GM12878 (cell line): ENCODE measurements at regions not wholly inside any gene's neighbourhood (a gene's known extent, or its start where the extent isn't known, plus 50 kb on each side); places are given as distances from the start of the nearest gene placed in this dataset.
A peak's percentile ranks its signal among the peaks of the same experiment; 100 is the strongest.

ENCODE experiments used
- ATF3 ChIP-seq: IDR thresholded peaks from 2 replicates; pipeline ENCODE4 v1.6.1; 2011; ENCODE audit warnings: low read depth, mild to moderate bottlenecking, low read length, moderate library complexity, borderline replicate concordance; ENCODE audit errors: extremely low read depth
- CEBPZ ChIP-seq: fragments of 150-350 bp; IDR thresholded peaks from 2 replicates; pipeline ENCODE4 v1.6.1; 2016; ENCODE audit warnings: low read depth, low read length
- CTCF ChIP-seq, 3 experiments: IDR thresholded peaks in 2 of 3; conservative IDR thresholded peaks in 1 of 3; 2 replicates each; pipeline ENCODE4 v1.5.1; 2011; ENCODE audit warnings: low read depth in 3 of 3, low read length in 3 of 3, mild to moderate bottlenecking in 3 of 3, control low read depth in 2 of 3, moderate library complexity in 2 of 3, inconsistent platforms in 1 of 3, mixed read lengths in 1 of 3; ENCODE audit not compliant: control insufficient read depth in 2 of 3, insufficient read depth in 1 of 3; ENCODE audit errors: extremely low read depth in 1 of 3
- E2F4 ChIP-seq: IDR thresholded peaks from 2 replicates; pipeline ENCODE4 v1.6.1; 2012; ENCODE audit warnings: low read depth, low read length, improper control_type of control experiment
- EED ChIP-seq: sonication (generic); IDR thresholded peaks from 2 replicates; pipeline ENCODE4 v1.6.1; 2016; ENCODE audit warnings: antibody characterized with exemption, low read depth
- ESRRA ChIP-seq: IDR thresholded peaks from 2 replicates; pipeline ENCODE4 v1.6.1; 2012; ENCODE audit warnings: mild to moderate bottlenecking, low read length, improper control_type of control experiment
- HSF1 ChIP-seq: fragments of 150-350 bp; IDR thresholded peaks from 2 replicates; pipeline ENCODE4 v1.6.1; 2014; ENCODE audit warnings: mild to moderate bottlenecking, low read depth, low read length
- IRF4 ChIP-seq: IDR thresholded peaks from 2 replicates; pipeline ENCODE4 v1.6.1; 2011; ENCODE audit warnings: low read depth, low read length
- JUNB ChIP-seq: IDR thresholded peaks from 2 replicates; pipeline ENCODE4 v1.6.1; 2016; ENCODE audit warnings: antibody characterized with exemption, mild to moderate bottlenecking
- MYC ChIP-seq: IDR thresholded peaks from 2 replicates; pipeline ENCODE4 v1.6.1; 2011; ENCODE audit warnings: mild to moderate bottlenecking, low read length, moderate library complexity, inconsistent platforms; ENCODE audit not compliant: insufficient read depth, insufficient replicate concordance, insufficient read length, severe bottlenecking
- PBX3 ChIP-seq: IDR thresholded peaks from 2 replicates; pipeline ENCODE4 v1.6.1; 2011; ENCODE audit warnings: mild to moderate bottlenecking, low read depth, low read length, moderate library complexity; ENCODE audit not compliant: insufficient replicate concordance
- RB1 ChIP-seq: fragments of 450-650 bp; formaldehyde crosslinking; IDR thresholded peaks from 2 replicates; pipeline ENCODE4 v1.6.1; 2017; ENCODE audit warnings: mild to moderate bottlenecking, borderline replicate concordance
- SMARCA5 ChIP-seq: fragments of 450-650 bp; IDR thresholded peaks from 2 replicates; pipeline ENCODE4 v1.6.1; 2017; ENCODE audit warnings: mild to moderate bottlenecking
- SUZ12 ChIP-seq: fragments of 200-600 bp; sonication (generic); IDR thresholded peaks from one replicate; pipeline ENCODE4 v1.6.1; 2018; ENCODE audit warnings: antibody characterized with exemption, mild to moderate bottlenecking; ENCODE audit not compliant: unreplicated experiment
- WRNIP1 ChIP-seq: IDR thresholded peaks from 2 replicates; pipeline ENCODE4 v1.6.1; 2011; ENCODE audit warnings: low read depth, low read length, improper control_type of control experiment, borderline replicate concordance
- ZBTB11 ChIP-seq: fragments of 450-650 bp; formaldehyde crosslinking; IDR thresholded peaks from 2 replicates; pipeline ENCODE4 v1.5.0; 2022; ENCODE audit warnings: mild to moderate bottlenecking, missing genetic modification characterization
- ZNF274 ChIP-seq: IDR thresholded peaks from one replicate; pipeline ENCODE4 v1.8.0; 2011; ENCODE audit not compliant: insufficient read length, insufficient read depth

- TF ChIP-seq ZBTB11 (CRISPR knock-in tag) (no peak), CEBPZ (no peak), ATF3 (no peak), WRNIP1 (no peak), SMARCA5 (peak; percentile 65; the same call in 1 of the 2 replicates), RB1 (no peak), ZNF274 (no peak), EED (no peak), ESRRA (no peak), PBX3 (no peak), MYC (no peak), HSF1 (no peak), JUNB (no peak), E2F4 (no peak), CTCF (IDR thresholded peaks at IDR 0.05 in 2 of 3, conservative IDR thresholded peaks at IDR 0.05 in 1 of 3; ENCODE audit: control insufficient read depth in 2 of 3, extremely low read depth in 1 of 3, insufficient read depth in 1 of 3, low read depth in 3 of 3, low read length in 3 of 3) (peak; percentile 67 to 73 (median 72)), IRF4 (no peak), SUZ12 (no peak)
Observed at GRCh38 chr5:23208959-23209431, 298.4 kb upstream of the PRDM9 start (continued).
